ENCODE measurements at regions not wholly inside any gene's neighbourhood (a gene's known extent, or its start where the extent isn't known, plus 50 kb on each side); places are given as distances from the start of the nearest gene placed in this dataset.

- intact Hi-C loops (cut with micrococcal nuclease), result no loop called here
- Mint-ChIP-seq H3K4me3 (no peak overlapping the region), H3K36me3 (ENCODE audit: low read depth) (no peaks in the 10 kb centered on the region), H3K27ac (no peak overlapping the region), H3K27me3 (no peaks in the 10 kb centered on the region), H3K9me3 (peaks cover 5% of the 10 kb centered on the region), H3K4me1 (no peaks in the 10 kb centered on the region)
- no peak for ATAC-seq (ENCODE audit: low read depth)
- DNase-seq, result no peak
- ChIA-PET CTCF (no interaction called here), POLR2A (no interaction called here)
- TF ChIP-seq CTCF (IDR thresholded peaks at IDR 0.05), result no peak
These were observed 1444.3 kb upstream of the ADGRB3 start for GRCh38 chr6:67190733-67191132.

- no peaks in the 10 kb centered on the region for H3K36me3 Mint-ChIP-seq (ENCODE audit: low read depth)
- H3K9me3 Mint-ChIP-seq, result no peaks in the 10 kb centered on the region
- H3K4me1 Mint-ChIP-seq, result no peaks in the 10 kb centered on the region
- POLR2A ChIA-PET, result no interaction called here
- CTCF ChIA-PET, result no interaction called here
- DNase-seq (no peak), ATAC-seq (ENCODE audit: low read depth) (no peak)
- H3K4me3 Mint-ChIP-seq, result no peak overlapping the region
- H3K27ac Mint-ChIP-seq, result no peak overlapping the region
- no peak for TF ChIP-seq CTCF (IDR thresholded peaks at IDR 0.05)
- intact Hi-C loops (cut with micrococcal nuclease), result no loop called here
- H3K27me3 Mint-ChIP-seq, result no peaks in the 10 kb centered on the region
These were observed 1450.7 kb upstream of the ADGRB3 start for GRCh38 chr6:67184405-67184804.

GRCh38 chr6:67175101-67175500 lies 1460.0 kb upstream of the ADGRB3 start:
- H3K27me3 Mint-ChIP-seq, result no peaks in the 10 kb centered on the region
- intact Hi-C loops (cut with micrococcal nuclease), result no loop called here
- ChIA-PET CTCF (no interaction called here), POLR2A (no interaction called here)
- DNase-seq (no peak), ATAC-seq (ENCODE audit: low read depth) (no peak)
- H3K27ac Mint-ChIP-seq, result no peak overlapping the region
- no peaks in the 10 kb centered on the region for H3K4me1 Mint-ChIP-seq
- no peak overlapping the region for H3K4me3 Mint-ChIP-seq
- H3K36me3 Mint-ChIP-seq (ENCODE audit: low read depth), result no peaks in the 10 kb centered on the region
- peaks cover 5% of the 10 kb centered on the region for H3K9me3 Mint-ChIP-seq
- TF ChIP-seq CTCF (IDR thresholded peaks at IDR 0.05), result no peak

DNA sequence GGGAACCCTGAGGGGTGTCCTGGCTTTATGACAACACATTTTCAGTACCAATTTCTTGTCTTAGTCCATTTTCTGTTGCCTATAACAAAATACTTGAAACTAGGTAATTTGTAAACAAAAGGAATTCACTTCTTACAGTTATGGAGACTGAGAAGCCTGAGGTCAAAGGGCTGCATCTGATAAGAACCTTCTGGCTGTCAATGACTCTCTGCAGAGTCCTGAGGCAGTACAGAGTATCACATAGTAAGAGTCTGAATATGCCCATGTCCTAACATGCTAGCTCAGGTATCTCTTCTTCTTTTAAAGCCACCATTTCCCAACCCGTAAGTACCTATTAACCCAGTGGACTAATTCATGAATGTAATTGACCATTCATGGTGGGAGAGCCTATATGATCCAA lies 1458.6 kb upstream of the EYS start:
- peaks cover 16% of the 10 kb centered on the region for H3K9me3 Mint-ChIP-seq
- no peak overlapping the region for H3K27ac Mint-ChIP-seq
- no peaks in the 10 kb centered on the region for H3K27me3 Mint-ChIP-seq
- POLR2A ChIA-PET, result no interaction called here
- no peak for DNase-seq
- no peaks in the 10 kb centered on the region for H3K4me1 Mint-ChIP-seq
- H3K36me3 Mint-ChIP-seq (ENCODE audit: low read depth), result no peaks in the 10 kb centered on the region
- no peak for TF ChIP-seq CTCF (IDR thresholded peaks at IDR 0.05)
- intact Hi-C loops (cut with micrococcal nuclease), result no loop called here
- no peak for ATAC-seq (ENCODE audit: low read depth)
- CTCF ChIA-PET, result no interaction called here
- no peak overlapping the region for H3K4me3 Mint-ChIP-seq

DNA sequence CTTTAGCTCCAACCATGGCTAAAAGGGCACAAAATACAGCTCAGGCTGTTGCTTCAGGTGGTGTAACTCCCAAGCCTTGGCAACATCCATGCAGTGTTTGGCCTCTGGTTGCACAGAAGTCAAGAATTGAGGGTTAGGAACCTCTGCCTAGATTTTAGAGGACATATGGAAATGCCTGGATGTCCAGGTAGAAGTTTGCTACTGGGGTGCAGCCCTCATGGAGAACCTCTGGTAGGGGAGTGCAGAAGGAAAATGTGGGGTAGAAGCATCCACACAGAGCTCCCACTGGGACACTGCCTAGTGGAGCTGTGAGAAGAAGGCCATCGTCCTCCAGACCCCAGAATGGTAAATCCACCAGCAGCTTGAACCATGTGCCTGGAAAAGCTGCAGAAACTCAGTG lies 1453.8 kb upstream of the EYS start:
- ChIA-PET POLR2A (no interaction called here), CTCF (no interaction called here)
- intact Hi-C loops (cut with micrococcal nuclease), result no loop called here
- Mint-ChIP-seq H3K4me1 (no peaks in the 10 kb centered on the region), H3K36me3 (ENCODE audit: low read depth) (no peaks in the 10 kb centered on the region), H3K9me3 (peaks cover 22% of the 10 kb centered on the region), H3K4me3 (no peak overlapping the region), H3K27ac (no peak overlapping the region), H3K27me3 (no peaks in the 10 kb centered on the region)
- no peak for DNase-seq
- TF ChIP-seq CTCF (IDR thresholded peaks at IDR 0.05), result no peak
- ATAC-seq (ENCODE audit: low read depth), result no peak

Measured in activated B cell treated with CpG ODN at 0.5 μM for 24 hours (primary cell).